ENCODE measurements at regions not wholly inside any gene's neighbourhood (a gene's known extent, or its start where the extent isn't known, plus 50 kb on each side); places are given as distances from the start of the nearest gene placed in this dataset.

DNA sequence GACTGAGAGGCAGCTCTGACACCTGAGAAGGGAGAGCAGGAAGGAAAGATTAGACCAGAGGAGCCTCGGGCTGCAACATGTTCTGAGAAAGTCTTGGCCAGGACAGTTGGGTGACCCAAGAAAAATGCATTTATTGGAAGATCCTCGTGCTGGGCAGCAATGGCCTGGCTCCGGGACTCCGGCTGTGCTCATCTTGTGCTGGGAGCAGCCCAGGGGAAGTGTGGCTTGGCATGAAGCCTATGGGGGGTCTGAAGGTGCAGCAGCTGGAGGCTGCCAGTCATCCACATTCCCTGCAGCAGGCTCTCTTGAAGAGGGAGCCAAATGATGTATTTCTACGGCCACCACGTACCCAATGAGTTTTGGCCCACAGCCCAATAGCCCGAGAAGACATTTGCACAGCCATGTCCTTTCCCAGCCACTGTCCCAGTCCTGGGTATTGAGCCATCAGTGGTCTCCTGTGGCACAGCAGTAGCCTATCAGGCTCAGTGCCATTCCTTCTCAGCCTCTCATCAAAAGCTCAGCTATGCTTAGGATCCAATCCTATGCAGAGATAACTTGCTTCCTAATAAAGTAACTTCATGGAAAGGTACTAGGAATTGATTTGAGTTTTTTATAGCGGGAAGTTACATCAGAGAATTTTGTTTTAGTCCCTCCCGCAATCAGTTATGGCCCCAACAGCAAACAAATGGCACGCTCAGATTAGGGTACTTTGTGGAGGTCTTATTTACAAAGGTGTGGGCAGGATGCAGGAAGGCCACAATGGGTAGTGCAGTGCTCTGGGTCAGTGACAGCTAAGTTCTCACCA lies 76.0 kb upstream of the MEDAG start:
- TF ChIP-seq, protein P1, sequence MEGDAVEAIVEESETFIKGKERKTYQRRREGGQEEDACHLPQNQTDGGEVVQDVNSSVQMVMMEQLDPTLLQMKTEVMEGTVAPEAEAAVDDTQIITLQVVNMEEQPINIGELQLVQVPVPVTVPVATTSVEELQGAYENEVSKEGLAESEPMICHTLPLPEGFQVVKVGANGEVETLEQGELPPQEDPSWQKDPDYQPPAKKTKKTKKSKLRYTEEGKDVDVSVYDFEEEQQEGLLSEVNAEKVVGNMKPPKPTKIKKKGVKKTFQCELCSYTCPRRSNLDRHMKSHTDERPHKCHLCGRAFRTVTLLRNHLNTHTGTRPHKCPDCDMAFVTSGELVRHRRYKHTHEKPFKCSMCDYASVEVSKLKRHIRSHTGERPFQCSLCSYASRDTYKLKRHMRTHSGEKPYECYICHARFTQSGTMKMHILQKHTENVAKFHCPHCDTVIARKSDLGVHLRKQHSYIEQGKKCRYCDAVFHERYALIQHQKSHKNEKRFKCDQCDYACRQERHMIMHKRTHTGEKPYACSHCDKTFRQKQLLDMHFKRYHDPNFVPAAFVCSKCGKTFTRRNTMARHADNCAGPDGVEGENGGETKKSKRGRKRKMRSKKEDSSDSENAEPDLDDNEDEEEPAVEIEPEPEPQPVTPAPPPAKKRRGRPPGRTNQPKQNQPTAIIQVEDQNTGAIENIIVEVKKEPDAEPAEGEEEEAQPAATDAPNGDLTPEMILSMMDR (IDR thresholded peaks at IDR 0.05), result no peak
- no peak for TF ChIP-seq POLR2A (IDR thresholded peaks at IDR 0.05)
